ENCODE measurements at regions not wholly inside any gene's neighbourhood (a gene's known extent, or its start where the extent isn't known, plus 50 kb on each side); places are given as distances from the start of the nearest gene placed in this dataset.

GRCh38 chr13:81609335-81609734 is 1268.4 kb upstream of the SPRY2 start:
- TF ChIP-seq CTCF (conservative IDR thresholded peaks at IDR 0.05; ENCODE audit: low read depth, low read length) = no peak
- H3K4me3 ChIP-seq (ENCODE audit: low read length) = no peak overlapping the region
- no peak for DNase-seq (ENCODE audit: low read depth)

DNA sequence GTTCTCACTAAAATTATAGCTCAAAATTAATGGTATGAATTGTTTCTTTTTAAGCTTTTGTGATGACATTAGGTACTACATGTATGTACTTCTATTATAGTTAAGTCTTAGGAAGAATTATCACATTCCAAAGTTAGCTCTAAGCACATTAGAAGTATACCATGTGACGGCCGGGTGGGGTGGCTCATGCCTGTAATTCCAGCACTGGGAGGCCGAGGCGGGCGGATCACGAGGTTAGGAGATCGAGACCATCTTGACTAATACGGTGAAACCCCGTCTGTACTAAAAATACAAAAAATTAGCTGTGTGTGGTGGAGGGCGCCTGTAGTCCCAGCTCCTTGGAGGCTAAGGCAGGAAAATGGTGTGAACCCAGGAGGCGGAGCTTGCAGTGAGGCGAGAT is 1265.1 kb upstream of the SPRY2 start:
- H3K4me3 ChIP-seq (ENCODE audit: low read length) = no peak overlapping the region
- peak; percentile 59 for DNase-seq (ENCODE audit: low read depth)
- TF ChIP-seq CTCF (conservative IDR thresholded peaks at IDR 0.05; ENCODE audit: low read depth, low read length) = no peak

DNA sequence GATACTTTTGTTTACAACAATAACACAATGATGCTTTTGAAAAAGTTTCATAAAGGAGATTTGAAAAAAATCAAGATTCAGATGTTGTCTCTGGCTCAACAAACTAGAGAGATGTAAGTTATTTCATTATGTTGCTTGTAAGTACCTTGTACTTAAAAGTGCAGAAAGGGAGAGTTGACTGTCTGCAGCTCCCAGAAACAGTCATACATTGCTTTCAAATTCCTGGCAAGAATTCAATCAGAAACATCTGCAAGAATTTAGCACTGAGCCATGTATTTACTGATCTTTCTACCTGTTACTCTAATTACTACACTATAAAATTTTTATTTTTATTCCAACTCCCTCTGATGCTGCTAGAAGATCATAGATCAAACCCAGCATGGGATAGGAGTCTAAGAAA is 1261.3 kb upstream of the SPRY2 start:
- H3K4me3 ChIP-seq (ENCODE audit: low read length) = no peak overlapping the region
- no peak for DNase-seq (ENCODE audit: low read depth)
- TF ChIP-seq CTCF (conservative IDR thresholded peaks at IDR 0.05; ENCODE audit: low read depth, low read length) = no peak

GRCh38 chr13:81597101-81597500 is 1256.2 kb upstream of the SPRY2 start:
- no peak overlapping the region for H3K4me3 ChIP-seq (ENCODE audit: low read length)
- no peak for DNase-seq (ENCODE audit: low read depth)
- TF ChIP-seq CTCF (conservative IDR thresholded peaks at IDR 0.05; ENCODE audit: low read depth, low read length) = no peak

DNA sequence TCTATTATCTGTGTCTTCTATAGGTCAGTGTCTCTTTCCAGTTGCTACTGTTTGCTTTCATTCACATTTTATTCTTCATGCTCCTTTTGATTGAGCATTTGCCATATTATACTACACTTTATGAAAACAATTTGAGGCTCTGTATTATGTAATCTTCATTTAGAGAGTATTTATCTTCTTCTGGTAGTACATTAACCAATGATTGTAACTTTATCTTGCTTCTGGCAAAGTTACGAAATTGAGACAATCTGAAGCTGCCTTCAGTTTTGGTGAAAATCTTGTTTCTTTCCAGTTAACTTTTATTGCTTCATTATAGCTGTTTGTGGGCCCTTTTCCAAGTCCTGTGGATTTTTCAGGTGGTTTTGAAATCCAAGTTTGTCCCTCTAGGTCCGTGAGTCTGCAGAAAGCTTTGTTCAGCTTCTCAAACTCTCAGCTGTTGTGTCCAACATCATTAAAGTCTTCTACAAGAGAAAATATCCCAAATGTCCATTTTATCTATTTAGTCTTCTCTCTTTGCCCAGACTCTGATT is 1255.4 kb upstream of the SPRY2 start:
- DNase-seq (ENCODE audit: low read depth) = no peak
- TF ChIP-seq CTCF (conservative IDR thresholded peaks at IDR 0.05; ENCODE audit: low read depth, low read length) = no peak
- H3K4me3 ChIP-seq (ENCODE audit: low read length) = no peak overlapping the region

GRCh38 chr13:81591528-81592220 is 1250.7 kb upstream of the SPRY2 start:
- no peak for DNase-seq (ENCODE audit: low read depth)
- H3K4me3 ChIP-seq (ENCODE audit: low read length) = no peak overlapping the region
- TF ChIP-seq CTCF (conservative IDR thresholded peaks at IDR 0.05; ENCODE audit: low read depth, low read length) = no peak

GRCh38 chr13:81582381-81582780 is 1241.5 kb upstream of the SPRY2 start:
- no peak overlapping the region for H3K4me3 ChIP-seq (ENCODE audit: low read length)
- DNase-seq (ENCODE audit: low read depth) = no peak
- TF ChIP-seq CTCF (conservative IDR thresholded peaks at IDR 0.05; ENCODE audit: low read depth, low read length) = no peak
